ENCODE measurements at regions not wholly inside any gene's neighbourhood (a gene's known extent, or its start where the extent isn't known, plus 50 kb on each side); places are given as distances from the start of the nearest gene placed in this dataset.
A peak's percentile ranks its signal among the peaks of the same experiment; 100 is the strongest.

- peaks cover 30% of the 10 kb centered on the region for H3K9me3 ChIP-seq (ENCODE audit: low read length)
Observed at GRCh38 chr13:102940143-102940542, 94.3 kb downstream of the ERCC5 start.

GRCh38 chr13:102935896-102936321, 90.1 kb downstream of the ERCC5 start:
- no peaks in the 10 kb centered on the region for H3K9me2 ChIP-seq (ENCODE audit: low read depth, low read length)
- H2AFZ ChIP-seq (ENCODE audit: low read length) = no peak overlapping the region

More at GRCh38 chr13:102940143-102940542, 94.3 kb downstream of the ERCC5 start:
- no peak for TF ChIP-seq EZH2 (IDR thresholded peaks at IDR 0.05; ENCODE audit: borderline replicate concordance, low read length)
- peak; percentile 45 for TF ChIP-seq CTCF (IDR thresholded peaks at IDR 0.05; ENCODE audit: low read length)
- no peaks in the 10 kb centered on the region for H3K27me3 ChIP-seq (ENCODE audit: insufficient read depth, low read length)
- no peak overlapping the region for H2AFZ ChIP-seq (ENCODE audit: low read length)
- no peaks in the 10 kb centered on the region for H4K20me1 ChIP-seq (ENCODE audit: insufficient read depth, low read length)
- no peak overlapping the region for H3K4me3 ChIP-seq (ENCODE audit: low read depth, low read length, poor library complexity, severe bottlenecking)
- H3K27ac ChIP-seq (ENCODE audit: low read depth, low read length, poor library complexity, severe bottlenecking) = no peak overlapping the region
- H3F3A ChIP-seq (ENCODE audit: insufficient read depth, low read length) = no peaks in the 10 kb centered on the region
- no peak overlapping the region for H3K4me2 ChIP-seq (ENCODE audit: low read length)
- H3K9me2 ChIP-seq (ENCODE audit: low read depth, low read length) = no peaks in the 10 kb centered on the region
- H3K36me3 ChIP-seq (ENCODE audit: insufficient read depth, low read length) = no peaks in the 10 kb centered on the region
- peaks cover 13% of the 10 kb centered on the region for H3K4me1 ChIP-seq (ENCODE audit: insufficient read depth, low read length, severe bottlenecking)
- H3K79me2 ChIP-seq (ENCODE audit: insufficient read depth, low read length) = no peaks in the 10 kb centered on the region
- no peak overlapping the region for H3K9ac ChIP-seq (ENCODE audit: low read length)

GRCh38 chr13:102933523-102933922, 87.7 kb downstream of the ERCC5 start:
- Histone ChIP-seq H3F3A (ENCODE audit: insufficient read depth, low read length) (no peaks in the 10 kb centered on the region), H3K27ac (ENCODE audit: low read depth, low read length, poor library complexity, severe bottlenecking) (no peak overlapping the region), H3K9ac (ENCODE audit: low read length) (no peak overlapping the region), H3K4me1 (ENCODE audit: insufficient read depth, low read length, severe bottlenecking) (peaks cover 34% of the 10 kb centered on the region), H3K4me3 (ENCODE audit: low read depth, low read length, poor library complexity, severe bottlenecking) (no peak overlapping the region), H3K4me2 (ENCODE audit: low read length) (no peak overlapping the region), H2AFZ (ENCODE audit: low read length) (no peak overlapping the region), H3K27me3 (ENCODE audit: insufficient read depth, low read length) (no peaks in the 10 kb centered on the region), H4K20me1 (ENCODE audit: insufficient read depth, low read length) (no peaks in the 10 kb centered on the region), H3K9me3 (ENCODE audit: low read length) (no peaks in the 10 kb centered on the region), H3K36me3 (ENCODE audit: insufficient read depth, low read length) (no peaks in the 10 kb centered on the region), H3K79me2 (ENCODE audit: insufficient read depth, low read length) (no peaks in the 10 kb centered on the region), H3K9me2 (ENCODE audit: low read depth, low read length) (no peaks in the 10 kb centered on the region)
- TF ChIP-seq CTCF (IDR thresholded peaks at IDR 0.05; ENCODE audit: low read length) = no peak; the same call in 1 of the 2 replicates

More at GRCh38 chr13:102935896-102936321, 90.1 kb downstream of the ERCC5 start:
- TF ChIP-seq CTCF (IDR thresholded peaks at IDR 0.05; ENCODE audit: low read length) (no peak), EZH2 (IDR thresholded peaks at IDR 0.05; ENCODE audit: borderline replicate concordance, low read length) (no peak)
- Histone ChIP-seq H3K9ac (ENCODE audit: low read length) (no peak overlapping the region), H3K9me3 (ENCODE audit: low read length) (peaks cover 10% of the 10 kb centered on the region), H3K27me3 (ENCODE audit: insufficient read depth, low read length) (no peaks in the 10 kb centered on the region), H3K4me1 (ENCODE audit: insufficient read depth, low read length, severe bottlenecking) (peaks cover 30% of the 10 kb centered on the region), H3K4me2 (ENCODE audit: low read length) (no peak overlapping the region), H3F3A (ENCODE audit: insufficient read depth, low read length) (no peaks in the 10 kb centered on the region), H4K20me1 (ENCODE audit: insufficient read depth, low read length) (no peaks in the 10 kb centered on the region), H3K4me3 (ENCODE audit: low read depth, low read length, poor library complexity, severe bottlenecking) (no peak overlapping the region), H3K79me2 (ENCODE audit: insufficient read depth, low read length) (no peaks in the 10 kb centered on the region), H3K36me3 (ENCODE audit: insufficient read depth, low read length) (no peaks in the 10 kb centered on the region), H3K27ac (ENCODE audit: low read depth, low read length, poor library complexity, severe bottlenecking) (no peak overlapping the region)

Measured in OCI-LY1 (cell line).